NCI-H2081 (cell line): ENCODE measurements at regions not wholly inside any gene's neighbourhood (a gene's known extent, or its start where the extent isn't known, plus 50 kb on each side); places are given as distances from the start of the nearest gene placed in this dataset.
"Not testable (repeated sequence)": the region's sequence is repeated elsewhere in the genome, so short reads cannot be mapped to it uniquely, and the experiment has no call there.

Experiments used
- DNase-seq, 2 experiments: peaks; one replicate each; lab custom pipeline; 2025; lab: John Stamatoyannopoulos, UW

GRCh38 chr4:117560329-117560728 is 474.0 kb upstream of the NDST3 start:
- no peak for DNase-seq

GRCh38 chr4:117574085-117574484 is 460.2 kb upstream of the NDST3 start:
- DNase-seq: no peak

GRCh38 chr4:117575850-117576249 is 458.4 kb upstream of the NDST3 start:
- DNase-seq: no peak

- no peak for DNase-seq
These were observed 456.5 kb upstream of the NDST3 start for GRCh38 chr4:117577686-117578311.

- DNase-seq: no peak
These were observed 445.5 kb upstream of the NDST3 start for GRCh38 chr4:117588771-117589170.

GRCh38 chr4:117596917-117597480 is 437.3 kb upstream of the NDST3 start:
- DNase-seq: no peak

GRCh38 chr4:117599393-117599792 is 434.9 kb upstream of the NDST3 start:
- not testable (repeated sequence) for DNase-seq

GRCh38 chr4:117600936-117601335 is 433.4 kb upstream of the NDST3 start:
- not testable (repeated sequence) for DNase-seq

GRCh38 chr4:117610706-117611308 is 423.5 kb upstream of the NDST3 start:
- DNase-seq: no peak

- no peak for DNase-seq
These were observed 412.6 kb upstream of the NDST3 start for GRCh38 chr4:117621673-117622072.

- DNase-seq: no peak
These were observed 411.0 kb upstream of the NDST3 start for GRCh38 chr4:117623326-117623725.

- no peak for DNase-seq
These were observed 407.6 kb upstream of the NDST3 start for GRCh38 chr4:117626664-117627063.

GRCh38 chr4:117634716-117635115 is 399.6 kb upstream of the NDST3 start:
- DNase-seq: no peak

- DNase-seq: no peak
These were observed 396.9 kb upstream of the NDST3 start for GRCh38 chr4:117637347-117637746.

GRCh38 chr4:117640836-117641235 is 393.4 kb upstream of the NDST3 start:
- DNase-seq: no peak

- DNase-seq: no peak
These were observed 392.8 kb upstream of the NDST3 start for GRCh38 chr4:117641519-117641918.

GRCh38 chr4:117654079-117654478 is 380.2 kb upstream of the NDST3 start:
- DNase-seq: no peak

- no peak for DNase-seq
These were observed 373.6 kb upstream of the NDST3 start for GRCh38 chr4:117660668-117661067.

- DNase-seq: no peak
These were observed 372.9 kb upstream of the NDST3 start for GRCh38 chr4:117661091-117662072.

GRCh38 chr4:117664706-117665444 is 369.4 kb upstream of the NDST3 start:
- no peak for DNase-seq

- no peak for DNase-seq
These were observed 358.1 kb upstream of the NDST3 start for GRCh38 chr4:117676153-117676552.

- DNase-seq: no peak
These were observed 355.4 kb upstream of the NDST3 start for GRCh38 chr4:117678861-117679260.
